Cerebellar nuclear complex (tissue), 1 donor: ENCODE measurements at regions not wholly inside any gene's neighbourhood (a gene's known extent, or its start where the extent isn't known, plus 50 kb on each side); places are given as distances from the start of the nearest gene placed in this dataset.
"Not testable (repeated sequence)": the region's sequence is repeated elsewhere in the genome, so short reads cannot be mapped to it uniquely, and the experiment has no call there.

Source experiments
- DNase-seq, 2 experiments: peaks; one replicate each; lab custom pipeline; 2025; lab: John Stamatoyannopoulos, UW

DNA sequence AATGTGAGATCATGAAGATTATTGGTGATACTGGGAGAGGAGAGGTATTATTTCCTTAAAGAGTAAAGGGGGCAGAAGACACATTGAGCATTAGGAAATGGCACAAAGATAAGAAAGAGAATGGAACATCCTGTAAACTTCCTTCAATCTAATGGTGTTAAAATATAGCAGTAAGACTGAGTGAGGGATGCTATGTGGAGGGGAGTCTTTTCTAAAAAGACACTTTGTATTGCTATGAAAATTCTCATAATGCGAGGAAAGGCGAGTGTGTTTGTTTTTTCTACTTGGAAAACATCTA lies 405.2 kb downstream of the ARL4A start:
- no peak for DNase-seq

DNA sequence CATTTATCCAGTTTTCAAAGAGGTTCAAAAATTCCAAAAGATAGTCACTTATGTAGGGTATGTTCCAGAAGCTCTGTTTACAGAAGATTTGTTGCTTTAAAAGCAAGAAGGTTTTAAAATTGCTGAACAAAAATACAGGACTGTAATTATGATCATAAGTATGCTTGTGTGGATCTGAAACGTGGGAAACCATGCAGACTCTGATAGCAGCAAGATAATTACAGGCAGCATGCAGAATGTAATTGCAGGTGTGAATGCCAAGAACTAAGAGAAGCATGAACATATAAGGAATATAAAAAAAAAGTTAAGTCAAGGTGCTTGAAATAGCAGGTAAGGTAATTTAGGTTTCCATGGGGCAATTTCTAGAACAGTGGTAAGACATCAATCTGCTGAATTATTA lies 405.7 kb downstream of the ARL4A start:
- DNase-seq, result no peak

DNA sequence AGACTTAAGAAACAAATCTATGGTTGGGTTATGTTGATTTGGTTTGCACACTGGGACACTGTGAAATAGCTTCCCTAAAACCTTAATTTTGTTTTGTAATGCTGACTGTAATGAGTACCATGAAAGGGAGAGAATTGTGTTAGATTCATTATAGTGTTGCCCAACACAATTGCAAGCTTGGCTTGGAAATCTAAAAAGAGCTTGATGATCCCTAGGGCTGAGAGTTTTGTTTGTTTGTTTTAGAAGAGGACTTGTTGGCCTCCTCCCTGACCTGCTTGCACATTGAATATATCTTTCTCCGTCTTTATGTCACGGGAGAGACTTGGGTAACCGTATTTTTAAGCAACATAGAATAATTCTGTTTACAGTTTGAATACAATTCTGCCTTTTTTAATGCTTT lies 410.1 kb downstream of the ARL4A start:
- DNase-seq, result no peak

DNA sequence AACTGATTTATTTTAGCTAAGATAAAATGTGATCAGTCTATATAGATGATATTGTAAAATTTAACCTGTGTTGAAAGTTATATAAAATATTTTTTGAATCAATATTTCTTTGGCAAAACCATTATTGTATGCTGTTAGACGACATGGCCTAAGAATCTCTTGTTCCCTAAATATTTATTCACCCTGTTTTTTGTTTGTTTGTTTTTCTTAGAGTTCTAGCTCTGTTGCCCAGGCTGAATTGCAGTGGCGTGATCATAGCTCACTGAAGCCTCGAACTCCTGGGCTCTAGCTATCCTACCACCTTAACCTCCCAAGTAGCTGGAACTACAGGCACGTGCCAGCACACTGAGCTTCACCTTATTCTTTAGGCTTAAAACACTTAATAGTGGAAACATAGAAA lies 410.7 kb downstream of the ARL4A start:
- no peak for DNase-seq

DNA sequence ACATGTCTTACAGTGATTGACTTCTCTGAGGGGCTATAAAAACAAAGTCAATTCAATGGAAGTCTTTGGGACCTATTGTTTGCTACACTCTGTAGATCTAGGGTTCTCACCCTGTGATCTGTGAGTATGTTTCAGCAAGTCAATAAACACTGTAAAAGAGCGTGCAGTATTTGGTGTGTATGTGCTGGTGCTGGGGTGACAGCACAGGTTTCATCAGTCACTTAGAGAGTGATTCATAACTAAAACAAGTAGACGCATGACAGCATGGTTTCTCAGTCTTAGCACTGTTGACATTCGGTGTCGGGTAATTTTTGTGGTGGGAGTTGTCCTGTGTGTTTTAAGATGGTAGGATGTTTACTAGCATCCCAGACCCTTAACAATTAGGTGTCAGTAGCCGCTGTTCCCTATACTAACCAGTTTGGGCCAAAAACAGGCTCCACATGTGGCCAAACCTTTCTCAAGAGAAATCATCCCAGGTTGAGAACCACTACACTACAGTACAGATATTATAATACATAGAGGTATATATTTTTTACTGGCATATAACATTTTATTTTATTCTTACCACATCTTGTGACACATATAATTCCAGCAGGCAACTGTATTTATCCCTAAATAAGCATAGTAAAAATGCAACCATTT lies 411.8 kb downstream of the ARL4A start:
- no peak for DNase-seq

DNA sequence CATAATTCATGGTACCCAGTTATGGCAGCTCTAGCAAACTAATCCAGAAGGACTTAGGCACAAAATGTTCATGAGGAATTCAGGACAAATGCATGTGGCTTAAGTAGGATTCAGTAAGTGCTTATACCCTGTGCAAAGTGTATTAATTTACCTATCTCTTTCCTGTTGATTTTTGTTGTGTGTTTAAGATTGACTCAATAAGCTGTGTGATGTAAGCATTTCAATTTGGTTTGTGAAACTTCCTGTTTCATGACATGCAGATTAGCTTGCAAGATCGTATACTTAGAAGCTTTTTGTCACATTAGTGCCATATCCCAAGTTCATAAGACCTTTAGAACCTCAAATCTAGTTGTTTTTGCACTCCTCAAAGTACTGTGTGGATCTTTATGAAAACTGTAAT lies 416.7 kb downstream of the ARL4A start:
- no peak for DNase-seq

DNA sequence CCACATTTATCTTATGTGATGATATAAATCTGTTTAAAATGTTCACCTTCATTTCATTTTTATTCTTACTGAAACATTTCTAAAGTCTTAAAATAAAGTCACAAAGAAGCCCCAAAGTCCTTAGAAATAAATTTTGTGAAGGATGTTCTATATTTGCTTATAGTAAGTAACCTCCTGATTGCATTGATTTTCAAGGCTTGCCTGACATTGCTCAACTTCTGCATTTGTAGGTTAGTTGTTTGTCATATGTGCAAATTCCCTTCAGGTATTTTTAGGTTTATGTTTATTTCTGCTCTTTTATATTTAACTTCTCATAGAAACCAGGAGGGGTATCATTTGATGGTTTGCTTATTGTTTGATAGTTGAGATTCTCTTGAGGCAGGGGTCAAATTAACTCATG lies 417.8 kb downstream of the ARL4A start:
- no peak for DNase-seq

DNA sequence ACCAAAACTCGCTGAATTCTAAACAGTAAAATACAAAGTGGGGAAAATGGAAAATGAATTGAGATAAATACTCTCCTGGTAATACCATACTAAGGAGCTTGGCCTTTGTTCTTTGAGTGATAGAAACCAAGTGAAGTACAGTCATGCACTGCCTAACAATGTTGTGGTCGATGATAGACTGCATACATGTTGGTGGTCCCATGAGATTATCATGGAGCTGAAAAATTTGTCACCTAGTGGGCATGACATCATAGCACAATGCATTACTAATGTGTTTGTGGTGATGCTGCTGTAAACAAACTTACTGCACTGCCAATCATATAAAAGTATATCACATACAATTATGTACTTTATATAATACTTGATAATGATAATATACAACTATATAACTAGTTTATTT lies 419.1 kb downstream of the ARL4A start:
- DNase-seq, result no peak

DNA sequence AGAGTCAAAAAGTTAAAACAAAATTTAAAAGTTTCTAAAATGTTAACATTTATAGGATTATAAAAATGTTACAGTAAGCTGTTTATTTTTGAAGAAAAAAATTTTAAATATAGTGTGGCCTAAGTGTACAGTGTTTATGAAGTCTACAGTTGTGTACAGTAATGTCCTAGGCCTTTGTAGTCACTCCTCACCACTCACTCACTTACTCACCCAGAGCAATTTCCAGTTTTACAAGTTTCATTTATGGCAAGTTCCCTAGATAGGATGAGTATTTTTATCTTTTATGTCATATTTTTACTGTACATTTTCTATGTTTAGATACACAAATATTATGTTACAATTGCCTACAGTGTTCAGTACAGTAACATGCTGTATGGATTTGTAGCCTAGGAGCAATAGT lies 419.9 kb downstream of the ARL4A start:
- DNase-seq, result no peak

DNA sequence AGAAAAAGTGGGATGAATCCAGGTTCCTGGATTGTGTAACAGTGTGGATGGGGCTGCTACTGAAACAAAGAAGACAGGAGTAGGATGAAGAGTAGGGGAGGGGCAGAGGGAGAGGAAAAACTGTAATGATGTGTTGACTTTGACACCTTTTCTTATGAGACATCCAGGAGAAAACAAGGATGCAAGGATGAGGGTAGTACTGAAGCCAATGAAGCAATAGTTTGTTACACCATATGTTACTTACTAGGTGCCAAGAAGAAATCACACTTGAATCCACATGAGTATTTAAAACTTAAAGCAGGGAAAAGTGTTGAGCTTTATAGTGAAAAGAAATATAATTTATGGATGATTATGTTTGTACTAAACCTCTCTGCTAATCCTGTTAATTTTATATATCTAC lies 420.6 kb downstream of the ARL4A start:
- DNase-seq, result no peak

DNA sequence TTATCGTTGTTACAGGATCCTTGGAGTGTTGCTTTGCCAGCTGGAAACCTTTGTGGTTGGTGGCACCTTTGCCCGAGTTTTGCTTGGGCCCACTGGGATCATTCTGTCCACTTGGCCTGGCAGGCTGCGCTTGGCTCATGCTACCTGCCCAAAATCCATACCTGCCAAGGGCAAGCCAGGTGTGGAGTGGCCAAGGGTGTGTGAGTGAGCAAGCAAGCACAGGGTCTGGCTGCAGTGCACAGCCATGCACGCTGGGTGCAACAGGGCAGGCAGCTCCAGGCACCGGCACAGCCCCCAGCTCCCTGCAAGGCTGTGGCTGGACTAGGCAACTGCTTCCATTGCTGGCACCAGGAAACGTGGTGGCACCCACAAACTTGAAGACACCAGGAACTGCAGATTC lies 421.8 kb downstream of the ARL4A start:
- no peak for DNase-seq

DNA sequence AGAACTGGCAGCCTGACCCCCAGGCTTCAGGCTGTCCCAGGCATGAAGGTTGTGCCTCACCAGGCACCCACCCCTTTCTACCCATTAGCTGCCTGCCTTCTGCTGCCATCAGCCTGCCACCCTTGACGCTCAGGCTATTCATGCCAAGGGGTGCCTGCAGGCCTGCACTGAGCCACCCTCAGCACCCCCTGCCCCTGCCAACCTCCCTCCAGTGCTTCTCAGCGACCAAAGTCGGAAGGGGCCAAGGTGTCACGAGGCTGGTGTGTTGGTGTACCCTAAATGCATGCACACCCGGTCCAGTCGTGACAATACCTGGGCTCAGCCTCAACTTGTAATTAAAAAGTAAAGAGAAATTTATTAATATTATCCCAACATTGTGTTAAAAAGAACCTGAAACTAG lies 422.7 kb downstream of the ARL4A start:
- DNase-seq, result no peak

DNA sequence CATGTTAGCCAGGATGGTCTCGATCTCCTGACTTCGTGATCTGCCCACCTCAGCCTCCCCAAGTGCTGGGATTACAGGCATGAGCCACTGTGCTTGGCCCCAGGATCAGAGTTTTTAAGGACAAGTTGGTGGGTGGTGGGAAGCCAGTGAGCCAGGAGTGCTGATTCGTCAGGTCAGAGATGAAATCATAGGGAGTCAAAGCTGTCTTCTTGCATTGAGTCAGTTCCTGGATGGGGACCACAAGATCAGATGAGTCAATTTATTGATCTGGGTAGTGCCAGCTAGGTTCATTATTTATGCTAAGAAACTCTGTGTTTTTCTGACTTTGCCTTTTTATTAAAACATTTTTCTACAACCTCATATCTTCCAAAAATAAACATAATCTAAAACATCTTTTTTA lies 423.8 kb downstream of the ARL4A start:
- DNase-seq, result no peak

DNA sequence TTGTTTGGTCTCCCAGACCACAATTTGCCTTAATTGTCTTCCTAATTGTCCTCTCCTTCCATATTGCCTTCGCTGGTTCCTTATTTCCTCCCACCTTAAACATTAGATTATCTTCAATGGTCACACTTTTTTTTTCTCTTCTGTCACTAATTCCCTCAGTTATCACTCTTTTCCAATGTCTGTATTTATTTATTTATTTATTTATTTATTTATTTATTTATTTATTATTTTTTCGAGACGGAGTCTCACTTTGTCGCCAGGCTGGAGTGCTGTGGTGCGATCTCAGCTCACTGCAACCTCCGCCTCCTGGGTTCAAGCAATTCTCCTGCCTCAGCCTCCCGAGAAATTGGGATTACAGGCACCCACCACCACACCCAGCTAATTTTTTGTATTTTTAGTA lies 426.8 kb downstream of the ARL4A start:
- not testable (repeated sequence) for DNase-seq

DNA sequence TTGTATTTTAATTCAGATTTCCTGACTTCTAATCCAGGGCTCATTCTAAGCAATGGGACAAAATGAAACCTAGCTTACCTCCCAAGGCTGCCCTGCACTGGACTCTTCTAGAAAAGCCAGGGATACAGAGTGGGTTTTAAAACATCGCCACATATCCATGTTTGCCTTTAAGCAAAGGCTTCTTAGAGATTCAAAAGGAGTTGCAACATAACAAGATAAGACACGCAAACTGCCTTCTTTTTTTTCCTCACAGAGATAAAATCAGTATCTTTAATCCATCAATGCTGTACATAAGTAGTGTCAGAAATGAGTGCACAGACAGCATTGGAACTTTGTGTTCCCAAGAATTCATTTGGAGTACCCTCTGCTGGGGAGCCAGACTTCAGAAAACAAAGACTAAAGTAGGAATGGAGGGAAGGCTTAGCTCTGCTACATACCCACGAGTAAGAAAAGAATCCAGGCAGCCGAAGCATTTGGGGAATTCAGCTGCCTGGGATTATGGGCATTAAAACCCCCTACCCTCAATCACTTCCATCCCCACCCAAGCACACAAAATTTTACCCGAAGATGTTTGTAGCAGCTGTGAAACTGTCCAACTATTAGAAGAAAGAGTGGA lies 427.8 kb downstream of the ARL4A start:
- DNase-seq, result no peak

DNA sequence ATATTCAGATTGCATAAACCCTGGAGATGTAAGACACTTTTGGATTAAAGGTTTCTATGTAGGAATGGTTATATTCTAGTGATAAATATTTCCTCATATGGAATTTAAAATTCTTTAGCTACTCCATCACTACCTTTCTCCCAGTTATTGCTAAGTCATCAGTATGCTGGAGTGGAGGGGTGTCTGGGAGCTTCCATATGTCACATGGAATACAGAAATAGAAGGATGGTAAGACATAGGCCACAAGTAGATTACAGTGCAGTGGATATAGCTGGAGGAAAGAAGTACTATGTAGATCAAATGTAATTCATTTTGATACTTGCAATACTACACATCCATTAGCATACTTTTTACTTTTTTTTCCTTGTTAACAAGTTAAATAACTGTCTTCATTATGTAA lies 428.4 kb downstream of the ARL4A start:
- DNase-seq, result no peak

DNA sequence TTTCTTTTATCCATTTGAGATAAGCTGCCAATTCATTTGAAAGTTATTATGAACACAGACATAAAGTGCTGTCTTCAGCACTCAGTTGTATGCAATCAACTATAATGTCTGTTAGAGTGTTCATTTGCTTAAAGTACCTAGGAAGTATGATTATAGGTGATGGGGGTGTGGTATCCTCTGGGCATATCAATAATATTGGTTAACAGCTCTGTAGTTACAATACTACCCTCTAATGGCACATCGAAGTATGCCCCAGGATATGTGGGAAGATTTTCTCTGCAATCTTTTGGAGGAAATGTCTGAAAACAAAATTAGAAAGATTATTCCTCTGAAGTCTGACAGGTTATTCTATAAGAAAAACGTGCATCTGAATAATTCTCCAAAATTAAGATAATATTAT lies 429.7 kb downstream of the ARL4A start:
- DNase-seq, result no peak

DNA sequence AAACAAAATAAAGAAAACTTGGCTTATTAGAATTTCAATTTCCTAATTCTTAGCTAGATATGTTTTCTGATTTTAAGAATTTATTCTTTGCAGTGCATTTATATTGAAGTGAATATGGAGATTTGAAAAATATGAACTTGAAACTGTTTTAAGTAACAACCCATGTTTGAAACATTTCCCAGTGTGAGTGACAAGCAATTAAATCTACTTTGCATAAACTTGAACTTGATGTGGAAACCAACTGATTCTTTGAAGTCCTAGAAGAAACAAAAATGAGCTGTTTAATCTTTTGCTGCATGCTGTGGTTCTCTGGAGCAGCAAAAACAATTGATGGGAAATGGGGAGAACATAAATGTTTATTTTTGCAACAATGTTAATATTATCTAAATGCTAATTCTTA lies 430.2 kb downstream of the ARL4A start:
- DNase-seq, result no peak

DNA sequence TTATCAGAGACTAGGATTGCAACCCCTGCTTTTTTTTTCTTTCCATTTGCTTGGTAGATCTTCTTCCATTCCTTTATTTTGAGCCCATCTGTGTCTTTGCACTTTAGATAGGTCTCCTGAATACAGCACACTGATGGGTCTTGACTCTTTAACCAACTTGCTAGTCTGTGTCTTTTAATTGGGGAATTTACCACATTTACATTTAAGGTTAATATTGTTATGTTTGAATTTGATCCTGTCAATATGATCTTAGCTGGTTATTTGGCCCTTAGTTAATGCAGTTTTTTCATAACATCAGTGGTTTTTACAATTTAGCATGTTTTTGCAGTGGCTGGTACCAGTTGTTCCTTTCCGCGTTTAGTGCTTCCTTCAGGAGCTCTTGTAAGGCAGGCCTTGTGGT lies 437.2 kb downstream of the ARL4A start:
- DNase-seq, result not testable (repeated sequence)

DNA sequence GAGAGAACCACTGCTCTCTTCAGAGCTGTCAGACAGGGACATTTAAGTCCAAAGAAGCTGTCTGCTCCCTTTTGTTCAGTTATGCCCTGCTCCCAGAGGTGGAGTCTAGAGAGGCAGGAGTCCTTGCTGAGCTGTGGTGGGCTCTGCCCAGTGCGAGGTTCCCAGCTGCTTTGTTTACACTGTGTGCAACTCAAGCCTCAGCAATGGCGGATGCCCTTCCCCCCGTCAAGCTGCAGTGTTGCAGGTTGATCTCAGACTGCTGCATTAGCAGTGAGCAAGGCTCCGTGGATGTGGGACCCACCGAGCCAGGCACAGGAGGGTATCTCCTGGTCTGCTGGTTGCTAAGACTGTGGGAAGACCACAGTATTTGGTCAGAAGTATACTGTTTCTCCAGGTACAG lies 438.9 kb downstream of the ARL4A start:
- no peak for DNase-seq

DNA sequence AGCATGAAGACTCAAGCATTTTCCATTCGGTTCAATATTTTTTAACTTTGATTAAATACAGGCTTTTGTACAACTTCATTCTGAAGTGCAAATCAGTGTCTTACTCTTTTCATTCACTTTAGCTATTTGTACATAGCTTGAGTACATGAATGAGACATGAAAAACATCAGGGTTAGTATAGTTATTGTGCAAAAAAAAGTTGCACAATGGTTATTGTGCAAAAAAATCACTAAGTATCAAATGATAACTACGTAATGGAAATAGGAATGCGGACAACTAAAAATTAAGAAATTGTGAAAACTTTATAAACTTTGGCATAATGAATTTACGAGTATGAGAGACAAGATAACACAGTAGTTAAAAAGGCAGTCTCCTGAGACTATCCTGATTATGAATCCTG lies 442.9 kb downstream of the ARL4A start:
- DNase-seq, result no peak

DNA sequence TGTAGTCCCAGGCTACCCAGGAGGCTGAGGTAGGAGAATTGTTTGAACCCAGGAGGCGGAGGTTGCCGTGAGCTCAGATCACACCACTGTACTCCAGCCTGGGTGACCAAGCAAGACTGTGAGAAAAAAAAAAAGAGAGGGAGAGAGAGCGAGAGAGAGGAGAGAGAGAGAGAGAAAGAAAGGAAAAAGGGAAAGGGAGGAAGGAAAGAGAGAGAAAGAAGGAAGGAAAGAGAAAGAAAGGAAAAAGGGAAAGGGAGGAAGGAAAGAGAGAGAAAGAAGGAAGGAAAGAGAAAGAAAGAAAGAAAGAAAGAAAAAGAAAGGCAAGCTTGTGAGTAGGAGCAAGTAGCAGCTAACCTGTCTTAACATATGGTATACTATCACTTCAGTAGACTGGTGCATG lies 443.5 kb downstream of the ARL4A start:
- DNase-seq, result not testable (repeated sequence)

DNA sequence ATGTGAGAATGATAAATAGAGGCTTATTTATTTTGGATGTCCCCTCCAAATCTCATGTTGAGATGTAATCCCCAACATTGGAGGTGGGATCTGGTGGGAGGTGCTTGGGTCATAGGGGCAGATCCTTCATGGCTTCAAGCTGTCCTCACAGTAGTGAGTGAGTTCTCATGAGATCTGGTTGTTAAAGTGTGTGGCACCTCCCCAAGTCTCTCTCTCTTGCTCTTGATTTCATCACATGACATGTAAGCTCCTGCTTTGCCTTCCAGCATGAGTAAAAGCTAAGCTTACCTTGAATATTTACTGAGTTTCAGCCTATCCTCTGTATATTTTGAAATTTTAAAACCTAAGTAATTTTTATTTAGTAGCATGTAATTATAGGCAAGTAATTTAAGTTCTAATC lies 444.9 kb downstream of the ARL4A start:
- no peak for DNase-seq

DNA sequence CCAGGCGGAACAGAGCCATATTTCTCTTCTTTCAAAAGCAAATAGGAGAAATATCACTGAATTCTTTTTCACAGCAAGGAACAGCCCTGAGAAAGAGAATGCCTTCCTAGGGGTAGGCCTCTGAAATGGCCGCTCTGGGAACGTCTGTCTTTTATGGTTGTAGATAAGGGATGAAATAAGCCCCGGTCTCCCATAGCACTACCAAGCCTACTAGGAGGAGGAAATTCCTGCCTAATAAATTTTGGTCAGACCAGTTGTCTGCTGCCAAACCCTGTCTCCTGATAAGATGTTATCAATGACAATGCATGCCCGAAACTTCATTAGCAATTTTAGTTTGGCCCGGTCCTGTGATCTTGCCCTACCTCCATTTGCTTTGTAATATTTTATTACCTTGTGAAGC lies 448.9 kb downstream of the ARL4A start:
- not testable (repeated sequence) for DNase-seq

DNA sequence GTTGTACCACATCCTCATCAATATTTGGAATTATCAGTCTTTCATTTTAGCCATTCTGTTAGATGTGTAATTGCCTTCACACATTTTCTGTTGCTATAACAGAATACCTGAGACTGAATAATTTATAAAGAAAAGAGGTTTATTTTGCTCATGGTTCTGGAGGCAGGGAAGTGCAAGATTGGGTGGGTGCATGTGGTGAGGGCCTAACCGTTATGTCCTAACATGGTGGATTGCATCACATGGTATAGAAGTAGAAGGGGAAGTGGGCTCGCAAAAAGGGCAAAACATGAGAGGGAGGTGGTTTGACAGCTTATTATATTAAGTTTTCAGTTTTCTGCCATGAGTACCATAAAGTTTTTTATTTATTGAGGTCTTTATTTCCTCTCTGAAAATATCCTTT lies 452.0 kb downstream of the ARL4A start:
- no peak for DNase-seq
